Vagina (tissue), 2 donors: ENCODE measurements at regions not wholly inside any gene's neighbourhood (a gene's known extent, or its start where the extent isn't known, plus 50 kb on each side); places are given as distances from the start of the nearest gene placed in this dataset.

Experiments
- DNase-seq, 2 donors: peaks; one replicate each; pipeline ENCODE4 v3.0.0-alpha.2; 2017; ENCODE audit errors: extremely low spot score in 2 of 2
- H3K27ac ChIP-seq: fragments of 200-600 bp; sonication (generic); one replicate; pipeline ENCODE4 v1.5.1; 2019
- H3K27me3 ChIP-seq: fragments of 200-600 bp; sonication (generic); one replicate; pipeline ENCODE4 v1.5.1; 2019
- H3K36me3 ChIP-seq, 2 donors: fragments of 200-600 bp; sonication (generic); one replicate each; pipeline ENCODE4 v1.5.1; 2017 to 2019
- H3K4me1 ChIP-seq: fragments of 200-600 bp; sonication (generic); one replicate; pipeline ENCODE4 v1.5.1; 2019
- H3K4me3 ChIP-seq, 2 donors: fragments of 200-600 bp; sonication (generic); 1 replicate in 1 of 2; 2 replicates in 1 of 2; pipeline ENCODE4 v1.5.1; 2016 to 2019
- H3K9me3 ChIP-seq: fragments of 200-600 bp; sonication (generic); one replicate; pipeline ENCODE4 v1.5.1; 2019
- POLR2A ChIP-seq, 2 donors: fragments of 450-650 bp; IDR thresholded peaks; one replicate each; pipeline ENCODE4 v1.6.1; 2017; ENCODE audit warnings: antibody characterized with exemption in 2 of 2, mild to moderate bottlenecking in 2 of 2, moderate library complexity in 2 of 2
- POLR2AphosphoS5 ChIP-seq, 2 donors: sonication (generic); formaldehyde crosslinking; IDR thresholded peaks; one replicate each; pipeline ENCODE4 v1.9.0; 2017; ENCODE audit warnings: antibody characterized with exemption in 2 of 2, mild to moderate bottlenecking in 2 of 2, low read depth in 1 of 2; ENCODE audit not compliant: insufficient read depth in 1 of 2
- intact Hi-C: fragments of 100-400 bp; cut with DNase I; formaldehyde crosslinking; loops from one replicate; pipeline ENCODE4 v1.15.1; 2023
- TF ChIP-seq, protein P1 (sequence below), 3 experiments: fragments of 450-650 bp in 2 of 3; fragments of 200-600 bp in 1 of 3; sonication (generic) in 1 of 3; IDR thresholded peaks; one replicate each; pipeline ENCODE4 v1.5.1; 2017 to 2019; ENCODE audit warnings: antibody characterized with exemption in 3 of 3, mild to moderate bottlenecking in 2 of 3, moderate library complexity in 2 of 3

DNA sequence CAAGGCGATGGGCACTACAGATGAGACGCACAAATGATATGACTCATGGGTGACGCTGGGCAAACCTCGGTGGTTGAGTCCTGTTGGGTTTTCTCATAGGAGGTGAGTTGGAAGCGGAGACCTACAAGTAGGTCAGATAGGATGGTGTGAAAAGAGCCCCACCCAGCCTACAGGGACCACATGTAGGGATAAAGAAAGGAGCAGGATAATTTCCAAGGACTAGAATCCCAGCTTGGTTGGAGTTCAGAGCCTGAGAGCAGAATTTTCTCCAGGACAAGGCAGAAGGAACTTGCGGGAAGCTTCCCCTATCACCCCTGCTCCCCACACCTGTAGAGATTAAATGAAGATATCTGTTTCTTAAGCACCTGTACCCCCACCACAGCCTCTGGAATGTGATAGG, 489.7 kb upstream of the CDH4 start:
- Histone ChIP-seq H3K27ac (no peak overlapping the region), H3K9me3 (no peaks in the 10 kb centered on the region), H3K4me1 (no peaks in the 10 kb centered on the region), H3K36me3 (no peaks in the 10 kb centered on the region), H3K27me3 (no peaks in the 10 kb centered on the region), H3K4me3 (no peak overlapping the region)
- intact Hi-C loops: no loop called here
- DNase-seq: peak in 1 of 2 donors; percentile 67
- TF ChIP-seq, protein P1, sequence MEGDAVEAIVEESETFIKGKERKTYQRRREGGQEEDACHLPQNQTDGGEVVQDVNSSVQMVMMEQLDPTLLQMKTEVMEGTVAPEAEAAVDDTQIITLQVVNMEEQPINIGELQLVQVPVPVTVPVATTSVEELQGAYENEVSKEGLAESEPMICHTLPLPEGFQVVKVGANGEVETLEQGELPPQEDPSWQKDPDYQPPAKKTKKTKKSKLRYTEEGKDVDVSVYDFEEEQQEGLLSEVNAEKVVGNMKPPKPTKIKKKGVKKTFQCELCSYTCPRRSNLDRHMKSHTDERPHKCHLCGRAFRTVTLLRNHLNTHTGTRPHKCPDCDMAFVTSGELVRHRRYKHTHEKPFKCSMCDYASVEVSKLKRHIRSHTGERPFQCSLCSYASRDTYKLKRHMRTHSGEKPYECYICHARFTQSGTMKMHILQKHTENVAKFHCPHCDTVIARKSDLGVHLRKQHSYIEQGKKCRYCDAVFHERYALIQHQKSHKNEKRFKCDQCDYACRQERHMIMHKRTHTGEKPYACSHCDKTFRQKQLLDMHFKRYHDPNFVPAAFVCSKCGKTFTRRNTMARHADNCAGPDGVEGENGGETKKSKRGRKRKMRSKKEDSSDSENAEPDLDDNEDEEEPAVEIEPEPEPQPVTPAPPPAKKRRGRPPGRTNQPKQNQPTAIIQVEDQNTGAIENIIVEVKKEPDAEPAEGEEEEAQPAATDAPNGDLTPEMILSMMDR (IDR thresholded peaks at IDR 0.05): no peak
- TF ChIP-seq POLR2AphosphoS5 (IDR thresholded peaks at IDR 0.05; ENCODE audit: insufficient read depth in 1 of 2, low read depth in 1 of 2) (no peak), POLR2A (IDR thresholded peaks at IDR 0.05) (no peak)

DNA sequence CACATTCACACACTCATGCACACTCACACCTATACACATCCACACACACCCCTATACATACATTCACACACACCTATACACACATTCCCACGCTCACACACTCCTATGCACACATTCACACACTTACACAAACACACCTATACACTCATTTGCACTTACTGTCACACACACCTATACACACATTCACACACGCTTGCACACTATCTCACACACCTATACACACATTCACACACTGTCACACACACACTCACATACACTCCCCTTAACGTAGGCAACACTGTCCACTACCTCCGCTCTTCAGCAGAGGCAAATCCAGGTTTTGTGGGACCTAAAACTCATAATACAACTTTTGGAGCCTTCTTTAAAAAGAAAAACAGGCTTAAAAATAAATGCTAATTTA, 487.7 kb upstream of the CDH4 start:
- Histone ChIP-seq H3K9me3 (no peaks in the 10 kb centered on the region), H3K4me1 (no peaks in the 10 kb centered on the region), H3K36me3 (no peaks in the 10 kb centered on the region), H3K27ac (no peak overlapping the region), H3K4me3 (no peak overlapping the region), H3K27me3 (no peaks in the 10 kb centered on the region)
- TF ChIP-seq POLR2AphosphoS5 (IDR thresholded peaks at IDR 0.05; ENCODE audit: insufficient read depth in 1 of 2, low read depth in 1 of 2) (no peak), POLR2A (IDR thresholded peaks at IDR 0.05) (no peak)
- TF ChIP-seq, protein P1 (IDR thresholded peaks at IDR 0.05): no peak
- no peak for DNase-seq
- intact Hi-C loops: no loop called here

DNA sequence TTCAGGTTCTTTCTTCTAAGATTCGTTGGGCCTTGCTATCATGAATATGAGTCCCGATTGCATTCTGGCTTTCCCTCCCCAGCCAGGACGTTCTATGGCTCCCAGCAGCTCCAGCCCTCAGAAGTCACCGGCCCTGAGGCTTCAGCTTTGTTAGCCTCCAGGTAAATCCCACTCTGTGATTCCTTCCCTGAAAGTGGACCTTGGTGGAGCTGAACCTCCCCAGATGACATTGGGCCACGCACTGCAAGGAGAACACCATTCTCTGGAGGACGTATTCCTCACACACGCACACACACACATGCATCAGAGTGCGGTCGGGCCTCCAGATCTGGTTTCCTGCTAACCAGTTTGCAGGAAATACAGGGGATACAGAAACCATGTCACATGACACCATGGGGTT, 487.3 kb upstream of the CDH4 start:
- Histone ChIP-seq H3K27ac (no peak overlapping the region), H3K36me3 (no peaks in the 10 kb centered on the region), H3K4me1 (no peaks in the 10 kb centered on the region), H3K27me3 (no peaks in the 10 kb centered on the region), H3K9me3 (no peaks in the 10 kb centered on the region), H3K4me3 (no peak overlapping the region)
- TF ChIP-seq POLR2AphosphoS5 (IDR thresholded peaks at IDR 0.05; ENCODE audit: insufficient read depth in 1 of 2, low read depth in 1 of 2) (no peak), POLR2A (IDR thresholded peaks at IDR 0.05) (no peak)
- TF ChIP-seq, protein P1 (IDR thresholded peaks at IDR 0.05): no peak
- intact Hi-C loops: no loop called here
- peak in 1 of 2 donors; percentile 58 for DNase-seq

DNA sequence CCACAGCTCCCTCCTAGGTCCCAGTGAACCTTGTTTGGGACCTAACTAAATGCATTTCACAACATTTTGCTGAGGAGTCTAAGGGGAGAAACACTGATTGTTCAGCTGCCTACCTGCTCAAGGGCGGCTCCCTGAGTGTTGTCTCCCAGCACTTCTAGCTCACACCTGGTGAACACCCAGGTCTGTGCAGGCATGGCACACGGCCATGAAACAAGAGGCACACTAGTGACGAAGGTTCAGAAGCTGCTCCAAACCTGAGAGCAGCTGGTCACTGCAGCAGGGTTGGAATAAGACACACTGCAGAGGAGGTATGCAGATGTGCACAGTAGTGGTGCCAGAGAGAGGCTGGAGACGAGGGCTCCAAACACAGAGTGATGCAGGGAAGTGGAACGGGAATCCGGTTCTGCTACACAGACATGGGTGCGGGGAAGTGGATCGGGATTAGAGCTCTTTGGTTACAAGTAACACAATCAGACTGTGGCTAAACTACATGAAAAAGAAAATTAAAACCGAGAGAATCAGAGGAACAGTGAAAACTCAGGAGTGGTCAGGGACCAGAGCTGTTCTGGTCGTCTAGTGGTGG, 486.1 kb upstream of the CDH4 start:
- Histone ChIP-seq H3K9me3 (no peaks in the 10 kb centered on the region), H3K27me3 (no peaks in the 10 kb centered on the region), H3K4me1 (no peaks in the 10 kb centered on the region), H3K27ac (no peak overlapping the region), H3K4me3 (no peak overlapping the region), H3K36me3 (no peaks in the 10 kb centered on the region)
- peak; percentile 72 to 88 for DNase-seq
- TF ChIP-seq, protein P1 (IDR thresholded peaks at IDR 0.05): no peak
- TF ChIP-seq POLR2A (IDR thresholded peaks at IDR 0.05) (no peak), POLR2AphosphoS5 (IDR thresholded peaks at IDR 0.05; ENCODE audit: insufficient read depth in 1 of 2, low read depth in 1 of 2) (no peak)
- intact Hi-C loops: no loop called here

DNA sequence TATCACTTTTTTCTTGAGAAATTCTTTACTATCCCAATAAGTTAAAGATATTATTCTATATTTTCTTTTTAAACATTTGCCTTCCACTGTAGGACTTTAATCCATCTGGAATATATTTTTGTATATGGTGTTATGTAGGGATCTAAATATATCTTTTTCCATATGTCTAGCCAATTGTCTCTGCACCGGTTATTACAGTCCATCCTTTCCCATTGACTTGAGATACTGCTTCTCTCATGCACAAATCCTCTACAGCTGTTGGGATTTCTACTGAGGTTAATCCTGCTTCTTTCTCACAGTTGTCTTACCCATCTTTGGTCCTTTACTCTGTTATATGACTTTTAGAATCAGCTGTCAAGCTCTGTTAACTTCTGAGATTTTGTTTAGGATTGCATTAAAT, 483.8 kb upstream of the CDH4 start:
- H3K27me3 ChIP-seq: no peaks in the 10 kb centered on the region
- no peaks in the 10 kb centered on the region for H3K9me3 ChIP-seq
- no peaks in the 10 kb centered on the region for H3K36me3 ChIP-seq
- no peak for DNase-seq
- no peak for TF ChIP-seq POLR2A (IDR thresholded peaks at IDR 0.05)
- TF ChIP-seq, protein P1 (IDR thresholded peaks at IDR 0.05): no peak
- TF ChIP-seq POLR2AphosphoS5 (IDR thresholded peaks at IDR 0.05; ENCODE audit: insufficient read depth in 1 of 2, low read depth in 1 of 2): no peak
- no peak overlapping the region for H3K27ac ChIP-seq
- H3K4me1 ChIP-seq: no peaks in the 10 kb centered on the region
- intact Hi-C loops: no loop called here
- H3K4me3 ChIP-seq: no peak overlapping the region
